IPS-18c (cell line): ENCODE measurements at regions not wholly inside any gene's neighbourhood (a gene's known extent, or its start where the extent isn't known, plus 50 kb on each side); places are given as distances from the start of the nearest gene placed in this dataset.

ENCODE experiments used
- H3K4me3 ChIP-seq: 2 replicates; pipeline ENCODE4 v1.7.0; 2013; ENCODE audit warnings: low read depth, mild to moderate bottlenecking, low read length, moderate library complexity; ENCODE audit not compliant: insufficient read depth
- H3K9me3 ChIP-seq: one replicate; pipeline ENCODE4 v1.6.1; 2013; ENCODE audit warnings: mild to moderate bottlenecking, low read length, moderate library complexity; ENCODE audit not compliant: control insufficient read depth, insufficient read depth

GRCh38 chr20:10876558-10876957 is 202.8 kb upstream of the JAG1 start:
- H3K4me3 ChIP-seq = no peak overlapping the region

GRCh38 chr20:10877342-10877741 is 203.5 kb upstream of the JAG1 start:
- H3K4me3 ChIP-seq = no peak overlapping the region
- peaks cover 4% of the 10 kb centered on the region for H3K9me3 ChIP-seq

More at GRCh38 chr20:10876558-10876957, 202.8 kb upstream of the JAG1 start:
- H3K9me3 ChIP-seq = peaks cover 4% of the 10 kb centered on the region

- H3K9me3 ChIP-seq = no peaks in the 10 kb centered on the region
- H3K4me3 ChIP-seq = no peak overlapping the region
These were observed 209.4 kb upstream of the JAG1 start for GRCh38 chr20:10883166-10883565.

- Histone ChIP-seq H3K9me3 (no peaks in the 10 kb centered on the region), H3K4me3 (no peak overlapping the region)
These were observed 219.5 kb upstream of the JAG1 start for GRCh38 chr20:10893321-10893720.

GRCh38 chr20:10897336-10897735 is 223.5 kb upstream of the JAG1 start:
- H3K9me3 ChIP-seq = no peaks in the 10 kb centered on the region
- no peak overlapping the region for H3K4me3 ChIP-seq

GRCh38 chr20:10898552-10898951 is 224.8 kb upstream of the JAG1 start:
- H3K9me3 ChIP-seq = no peaks in the 10 kb centered on the region
- no peak overlapping the region for H3K4me3 ChIP-seq

- Histone ChIP-seq H3K9me3 (no peaks in the 10 kb centered on the region), H3K4me3 (no peak overlapping the region)
These were observed 228.4 kb upstream of the JAG1 start for GRCh38 chr20:10902174-10902573.

GRCh38 chr20:10902576-10903282 is 228.9 kb upstream of the JAG1 start:
- Histone ChIP-seq H3K9me3 (no peaks in the 10 kb centered on the region), H3K4me3 (no peak overlapping the region)

- no peak overlapping the region for H3K4me3 ChIP-seq
- no peaks in the 10 kb centered on the region for H3K9me3 ChIP-seq
These were observed 233.0 kb upstream of the JAG1 start for GRCh38 chr20:10906834-10907233.

- no peaks in the 10 kb centered on the region for H3K9me3 ChIP-seq
- H3K4me3 ChIP-seq = no peak overlapping the region
These were observed 236.0 kb upstream of the JAG1 start for GRCh38 chr20:10909803-10910202.

GRCh38 chr20:10910535-10911178 is 236.9 kb upstream of the JAG1 start:
- Histone ChIP-seq H3K9me3 (no peaks in the 10 kb centered on the region), H3K4me3 (no peak overlapping the region)

GRCh38 chr20:10911298-10911697 is 237.5 kb upstream of the JAG1 start:
- no peaks in the 10 kb centered on the region for H3K9me3 ChIP-seq
- H3K4me3 ChIP-seq = no peak overlapping the region

- H3K4me3 ChIP-seq = no peak overlapping the region
- no peaks in the 10 kb centered on the region for H3K9me3 ChIP-seq
These were observed 242.0 kb upstream of the JAG1 start for GRCh38 chr20:10915815-10916214.

GRCh38 chr20:10916312-10916711 is 242.5 kb upstream of the JAG1 start:
- H3K9me3 ChIP-seq = no peaks in the 10 kb centered on the region
- H3K4me3 ChIP-seq = no peak overlapping the region

GRCh38 chr20:10917826-10918225 is 244.0 kb upstream of the JAG1 start:
- no peak overlapping the region for H3K4me3 ChIP-seq
- no peaks in the 10 kb centered on the region for H3K9me3 ChIP-seq

- Histone ChIP-seq H3K4me3 (no peak overlapping the region), H3K9me3 (no peaks in the 10 kb centered on the region)
These were observed 245.8 kb upstream of the JAG1 start for GRCh38 chr20:10919396-10920140.

GRCh38 chr20:10920396-10920795 is 246.6 kb upstream of the JAG1 start:
- Histone ChIP-seq H3K9me3 (no peaks in the 10 kb centered on the region), H3K4me3 (no peak overlapping the region)

- Histone ChIP-seq H3K9me3 (no peaks in the 10 kb centered on the region), H3K4me3 (no peak overlapping the region)
These were observed 247.8 kb upstream of the JAG1 start for GRCh38 chr20:10921491-10922010.
